GM21723 (cell line): ENCODE measurements at regions not wholly inside any gene's neighbourhood (a gene's known extent, or its start where the extent isn't known, plus 50 kb on each side); places are given as distances from the start of the nearest gene placed in this dataset.
"Not testable (repeated sequence)": the region's sequence is repeated elsewhere in the genome, so short reads cannot be mapped to it uniquely, and the experiment has no call there.

Experiments used
- ATAC-seq: cut with Tn5 transposase; IDR thresholded peaks from one replicate; pipeline ENCODE4 v1.9.1; 2021; ENCODE audit warnings: mild to moderate bottlenecking, moderate library complexity; ENCODE audit not compliant: unreplicated experiment

- no peak for ATAC-seq
Observed at GRCh38 chr6:164612751-164613150, 696.7 kb downstream of the C6orf118 start.

- ATAC-seq: not testable (repeated sequence)
Observed at GRCh38 chr6:164610859-164611258, 698.5 kb downstream of the C6orf118 start.

- ATAC-seq: not testable (repeated sequence)
Observed at GRCh38 chr6:164602415-164602814, 707.0 kb downstream of the C6orf118 start.

GRCh38 chr6:164581563-164581962 is 727.8 kb downstream of the C6orf118 start:
- no peak for ATAC-seq

- ATAC-seq: no peak
Observed at GRCh38 chr6:164579035-164579434, 730.4 kb downstream of the C6orf118 start.

GRCh38 chr6:164578616-164579015 is 730.8 kb downstream of the C6orf118 start:
- ATAC-seq: no peak

GRCh38 chr6:164570801-164571200 is 738.6 kb downstream of the C6orf118 start:
- no peak for ATAC-seq

- no peak for ATAC-seq
Observed at GRCh38 chr6:164569509-164569908, 739.9 kb downstream of the C6orf118 start.

- no peak for ATAC-seq
Observed at GRCh38 chr6:164563924-164564323, 745.5 kb downstream of the C6orf118 start.

GRCh38 chr6:164561656-164562055 is 747.7 kb downstream of the C6orf118 start:
- ATAC-seq: no peak

- no peak for ATAC-seq
Observed at GRCh38 chr6:164554700-164555476, 754.5 kb downstream of the C6orf118 start.

- no peak for ATAC-seq
Observed at GRCh38 chr6:164554226-164554625, 755.2 kb downstream of the C6orf118 start.

GRCh38 chr6:164551706-164552105 is 757.7 kb downstream of the C6orf118 start:
- ATAC-seq: no peak

- no peak for ATAC-seq
Observed at GRCh38 chr6:164547076-164547475, 762.3 kb downstream of the C6orf118 start.

GRCh38 chr6:164546263-164546662 is 763.1 kb downstream of the C6orf118 start:
- no peak for ATAC-seq

GRCh38 chr6:164534070-164534766 is 775.2 kb downstream of the C6orf118 start:
- no peak for ATAC-seq

GRCh38 chr6:164533045-164533362 is 776.4 kb downstream of the C6orf118 start:
- no peak for ATAC-seq

- no peak for ATAC-seq
Observed at GRCh38 chr6:164532198-164533044, 777.0 kb downstream of the C6orf118 start.

GRCh38 chr6:164531736-164532135 is 777.7 kb downstream of the C6orf118 start:
- no peak for ATAC-seq

- no peak for ATAC-seq
Observed at GRCh38 chr6:164528539-164528938, 780.9 kb downstream of the C6orf118 start.

- no peak for ATAC-seq
Observed at GRCh38 chr6:164523087-164523654, 786.2 kb downstream of the C6orf118 start.
